ENCODE measurements at regions not wholly inside any gene's neighbourhood (a gene's known extent, or its start where the extent isn't known, plus 50 kb on each side); places are given as distances from the start of the nearest gene placed in this dataset.

- DNase-seq = no peak
- Histone ChIP-seq H3K27ac (no peak overlapping the region), H3K4me1 (no peaks in the 10 kb centered on the region), H3K4me3 (no peak overlapping the region), H3K36me3 (no peaks in the 10 kb centered on the region), H3K9me3 (no peaks in the 10 kb centered on the region), H3K27me3 (no peaks in the 10 kb centered on the region)
- TF ChIP-seq, protein P1, sequence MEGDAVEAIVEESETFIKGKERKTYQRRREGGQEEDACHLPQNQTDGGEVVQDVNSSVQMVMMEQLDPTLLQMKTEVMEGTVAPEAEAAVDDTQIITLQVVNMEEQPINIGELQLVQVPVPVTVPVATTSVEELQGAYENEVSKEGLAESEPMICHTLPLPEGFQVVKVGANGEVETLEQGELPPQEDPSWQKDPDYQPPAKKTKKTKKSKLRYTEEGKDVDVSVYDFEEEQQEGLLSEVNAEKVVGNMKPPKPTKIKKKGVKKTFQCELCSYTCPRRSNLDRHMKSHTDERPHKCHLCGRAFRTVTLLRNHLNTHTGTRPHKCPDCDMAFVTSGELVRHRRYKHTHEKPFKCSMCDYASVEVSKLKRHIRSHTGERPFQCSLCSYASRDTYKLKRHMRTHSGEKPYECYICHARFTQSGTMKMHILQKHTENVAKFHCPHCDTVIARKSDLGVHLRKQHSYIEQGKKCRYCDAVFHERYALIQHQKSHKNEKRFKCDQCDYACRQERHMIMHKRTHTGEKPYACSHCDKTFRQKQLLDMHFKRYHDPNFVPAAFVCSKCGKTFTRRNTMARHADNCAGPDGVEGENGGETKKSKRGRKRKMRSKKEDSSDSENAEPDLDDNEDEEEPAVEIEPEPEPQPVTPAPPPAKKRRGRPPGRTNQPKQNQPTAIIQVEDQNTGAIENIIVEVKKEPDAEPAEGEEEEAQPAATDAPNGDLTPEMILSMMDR (IDR thresholded peaks at IDR 0.05) = no peak
- no peak for TF ChIP-seq POLR2A (IDR thresholded peaks at IDR 0.05)
These were observed 116.1 kb upstream of the TLE3 start for GRCh38 chr15:70213794-70214193.

GRCh38 chr15:70212963-70213315 is 115.2 kb upstream of the TLE3 start:
- no peak for TF ChIP-seq POLR2A (IDR thresholded peaks at IDR 0.05)
- TF ChIP-seq, protein P1 (IDR thresholded peaks at IDR 0.05) = no peak
- H3K27ac ChIP-seq = no peak overlapping the region
- H3K27me3 ChIP-seq = no peaks in the 10 kb centered on the region
- no peaks in the 10 kb centered on the region for H3K9me3 ChIP-seq
- H3K4me3 ChIP-seq = no peak overlapping the region
- H3K4me1 ChIP-seq = no peaks in the 10 kb centered on the region
- DNase-seq = no peak
- no peaks in the 10 kb centered on the region for H3K36me3 ChIP-seq

DNA sequence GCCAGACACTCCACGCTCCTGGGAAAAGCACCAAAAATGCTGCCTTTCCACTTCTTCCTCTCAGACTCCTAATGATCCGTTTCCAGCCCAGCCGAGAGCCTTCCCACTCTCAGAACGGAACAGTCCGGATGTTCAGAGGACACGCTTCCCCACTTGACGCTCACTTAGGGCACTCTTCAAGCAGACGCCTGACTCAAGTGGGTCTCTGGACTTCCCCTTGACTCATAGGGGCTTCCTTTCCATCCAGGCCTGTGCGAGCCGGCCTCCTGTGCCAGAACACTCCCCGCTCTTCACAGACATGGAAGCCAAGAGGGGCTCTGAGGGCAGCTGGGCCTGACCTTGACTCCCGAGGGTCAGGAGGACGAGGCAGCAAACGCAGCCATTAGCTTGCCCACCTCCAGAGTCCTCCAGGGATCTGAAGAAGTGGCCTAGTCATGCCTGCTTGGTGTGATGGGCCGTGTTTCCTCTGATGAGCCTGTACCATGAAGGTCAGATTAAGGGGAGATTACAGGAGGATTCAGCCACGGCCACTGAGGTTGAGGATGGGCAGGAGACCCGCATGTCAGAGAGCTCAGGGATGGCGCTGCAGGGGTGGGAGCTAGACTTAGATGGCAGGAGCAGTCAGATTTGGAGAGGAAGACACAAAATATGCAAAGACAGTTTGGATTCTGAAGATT is 114.7 kb upstream of the TLE3 start:
- no peak overlapping the region for H3K27ac ChIP-seq
- DNase-seq = no peak

DNA sequence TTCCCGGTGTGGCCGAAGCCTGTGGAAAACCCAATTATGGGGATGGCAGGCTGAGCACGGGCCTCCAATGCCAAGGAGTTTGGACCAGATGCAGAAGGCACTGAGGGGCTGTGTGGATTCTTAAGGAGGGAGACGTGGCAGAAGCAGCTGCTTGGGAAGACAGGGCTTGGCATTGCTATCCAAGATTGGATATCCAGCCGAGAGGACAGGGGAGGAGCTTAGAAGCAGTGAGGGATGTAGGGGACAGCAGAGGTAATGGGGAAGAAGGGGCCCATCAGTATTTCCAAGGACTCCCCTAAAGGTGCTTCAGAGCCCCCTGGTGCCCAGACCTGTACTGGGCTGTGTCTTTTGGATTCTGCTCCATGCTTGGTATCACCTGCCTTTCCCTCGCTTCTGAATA is 112.8 kb upstream of the TLE3 start:
- Histone ChIP-seq H3K4me1 (no peaks in the 10 kb centered on the region), H3K36me3 (no peaks in the 10 kb centered on the region), H3K27ac (no peak overlapping the region), H3K4me3 (no peak overlapping the region), H3K9me3 (no peaks in the 10 kb centered on the region), H3K27me3 (no peaks in the 10 kb centered on the region)
- no peak for DNase-seq
- no peak for TF ChIP-seq POLR2A (IDR thresholded peaks at IDR 0.05)
- TF ChIP-seq, protein P1 (IDR thresholded peaks at IDR 0.05) = no peak

More for the DNA sequence above, 114.7 kb upstream of the TLE3 start:
- TF ChIP-seq, protein P1 (IDR thresholded peaks at IDR 0.05) = no peak
- TF ChIP-seq POLR2A (IDR thresholded peaks at IDR 0.05) = no peak
- Histone ChIP-seq H3K4me3 (no peak overlapping the region), H3K27me3 (no peaks in the 10 kb centered on the region), H3K36me3 (no peaks in the 10 kb centered on the region), H3K9me3 (no peaks in the 10 kb centered on the region), H3K4me1 (no peaks in the 10 kb centered on the region)

GRCh38 chr15:70210076-70210475 is 112.4 kb upstream of the TLE3 start:
- H3K27ac ChIP-seq = no peak overlapping the region
- DNase-seq = no peak
- no peaks in the 10 kb centered on the region for H3K9me3 ChIP-seq
- H3K4me3 ChIP-seq = no peak overlapping the region
- H3K36me3 ChIP-seq = no peaks in the 10 kb centered on the region
- H3K27me3 ChIP-seq = no peaks in the 10 kb centered on the region
- no peaks in the 10 kb centered on the region for H3K4me1 ChIP-seq
- TF ChIP-seq, protein P1 (IDR thresholded peaks at IDR 0.05) = no peak
- TF ChIP-seq POLR2A (IDR thresholded peaks at IDR 0.05) = no peak

GRCh38 chr15:70209499-70209898 is 111.8 kb upstream of the TLE3 start:
- Histone ChIP-seq H3K9me3 (no peaks in the 10 kb centered on the region), H3K4me1 (no peaks in the 10 kb centered on the region), H3K27ac (no peak overlapping the region), H3K27me3 (no peaks in the 10 kb centered on the region), H3K36me3 (no peaks in the 10 kb centered on the region), H3K4me3 (no peak overlapping the region)
- TF ChIP-seq, protein P1 (IDR thresholded peaks at IDR 0.05) = no peak
- no peak for TF ChIP-seq POLR2A (IDR thresholded peaks at IDR 0.05)
- DNase-seq = no peak
